HepG2 (cell line): ENCODE measurements at regions not wholly inside any gene's neighbourhood (a gene's known extent, or its start where the extent isn't known, plus 50 kb on each side); places are given as distances from the start of the nearest gene placed in this dataset.

Experiments
- ATAC-seq: fragments of 200-7000 bp; cut with Tn5 transposase; 3 replicates; pipeline ENCODE4 v1.9.1; 2020; ENCODE audit warnings: mild to moderate bottlenecking, moderate library complexity
- BruUV-seq: library from RNA; stranded (reverse); fragments of 400-500 nt; replicated peaks from 2 replicates; lab custom pipeline; 2021; lab: Mats Ljungman, UMichigan
- CTCF ChIA-PET: fragments of 300-600 bp; formaldehyde crosslinking; extraction: SDS; loops from one replicate; lab custom pipeline; 2021; ENCODE audit warnings: low total read pairs, inconsistent platforms, low intra/inter-chr PET ratio; lab: Yijun Ruan, JAX
- POLR2A ChIA-PET: fragments of 350-600 bp; sonication (Branson Sonifier 250); formaldehyde crosslinking; loops from one replicate; lab custom pipeline; 2020; ENCODE audit warnings: antibody characterized with exemption, inconsistent platforms; lab: Yijun Ruan, JAX
- DNase-seq: peaks from one replicate; pipeline ENCODE4 v3.0.0-alpha.2; 2015; ENCODE audit warnings: low spot score
- FAIRE-seq: peaks from 3 replicates; lab custom pipeline; 2011; peaks lifted over from hg19 to GRCh38; lab: Jason Lieb, UNC
- H2AFZ ChIP-seq: one replicate; pipeline ENCODE4 v1.6.1; 2011; ENCODE audit warnings: low read length, inconsistent platforms
- H3K27ac ChIP-seq: fragments of 300-600 bp; 3 replicates; pipeline ENCODE4 v1.8.0; 2011; ENCODE audit warnings: mixed run types, mild to moderate bottlenecking, mixed read lengths, low read length, inconsistent platforms; ENCODE audit not compliant: insufficient read depth; ENCODE audit errors: extremely low read length
- H3K27me3 ChIP-seq, 2 experiments: fragments of 200-600 bp in 1 of 2; 2 replicates in 1 of 2; 3 replicates in 1 of 2; pipeline versions ENCODE4 v1.6.0 to v1.8.0; 2011; ENCODE audit warnings: low read length in 2 of 2, mild to moderate bottlenecking in 2 of 2, moderate library complexity in 2 of 2, inconsistent platforms in 1 of 2; ENCODE audit not compliant: insufficient read depth in 2 of 2, control insufficient read depth in 1 of 2
- H3K36me3 ChIP-seq, 2 experiments: fragments of 200-600 bp in 1 of 2; replicated peaks in 1 of 2; 2 replicates in 1 of 2; 3 replicates in 1 of 2; pipeline versions ENCODE4 v1.5.1 to v1.8.0; 2011; ENCODE audit warnings: low read length in 2 of 2, inconsistent platforms in 1 of 2; ENCODE audit not compliant: insufficient read depth in 2 of 2, control insufficient read depth in 1 of 2
- H3K4me1 ChIP-seq: 2 replicates; pipeline ENCODE4 v1.5.1; 2012; ENCODE audit warnings: low read length, inconsistent platforms; ENCODE audit not compliant: insufficient read depth
- H3K4me2 ChIP-seq: 2 replicates; pipeline ENCODE4 v1.6.0; 2011; ENCODE audit warnings: low read depth, low read length, inconsistent platforms
- H3K4me3 ChIP-seq, 3 experiments: fragments of 200-600 bp in 1 of 3; sonication (generic), shearing (Covaris generic) in 1 of 3; replicated peaks in 1 of 3; 2 replicates each; pipeline ENCODE4 v1.5.1; 2011 to 2016; ENCODE audit warnings: low read length in 3 of 3, inconsistent platforms in 2 of 3, low read depth in 2 of 3, mild to moderate bottlenecking in 2 of 3, control low read depth in 1 of 3, mixed read lengths in 1 of 3; ENCODE audit not compliant: insufficient read depth in 1 of 3
- H3K79me2 ChIP-seq: one replicate; pipeline ENCODE4 v1.6.1; 2011; ENCODE audit warnings: low read length, inconsistent platforms; ENCODE audit not compliant: insufficient read depth
- H3K9ac ChIP-seq: 2 replicates; pipeline ENCODE4 v1.6.0; 2011; ENCODE audit warnings: mild to moderate bottlenecking, low read depth, low read length, inconsistent platforms; ENCODE audit not compliant: insufficient read depth
- H3K9me3 ChIP-seq: 2 replicates; pipeline ENCODE4 v1.5.1; 2012; ENCODE audit warnings: mild to moderate bottlenecking, low read length
- H4K20me1 ChIP-seq: 2 replicates; pipeline ENCODE4 v1.6.0; 2011; ENCODE audit warnings: inconsistent platforms, mild to moderate bottlenecking, low read length, moderate library complexity; ENCODE audit not compliant: insufficient read depth
- CEBPG ChIP-seq: IDR thresholded peaks from 2 replicates; pipeline ENCODE4 v1.6.1; 2016
- CERS6 ChIP-seq: sonication (generic); formaldehyde crosslinking; IDR thresholded peaks from 2 replicates; pipeline ENCODE4 v1.5.0; 2020; ENCODE audit warnings: missing genetic modification reagents
- CREB3 ChIP-seq: sonication (generic); formaldehyde crosslinking; IDR thresholded peaks from 2 replicates; pipeline ENCODE4 v1.5.0; 2020; ENCODE audit warnings: missing genetic modification reagents
- EED ChIP-seq: sonication (generic); formaldehyde crosslinking; IDR thresholded peaks from 2 replicates; pipeline ENCODE4 v1.5.0; 2020; ENCODE audit warnings: mild to moderate bottlenecking, missing genetic modification reagents
- HDAC6 ChIP-seq: fragments of 200-600 bp; sonication (generic); IDR thresholded peaks from 2 replicates; pipeline ENCODE4 v1.7.0; 2017; ENCODE audit warnings: mild to moderate bottlenecking, antibody characterized with exemption, low read length, low read depth
- NFKB2 ChIP-seq: sonication (generic); formaldehyde crosslinking; IDR thresholded peaks from 2 replicates; pipeline ENCODE4 v1.4.0; 2020; ENCODE audit warnings: missing genetic modification reagents, borderline replicate concordance
- SMAD1 ChIP-seq: sonication (generic); formaldehyde crosslinking; IDR thresholded peaks from 2 replicates; pipeline ENCODE4 v1.4.0; 2020; ENCODE audit warnings: missing genetic modification reagents, low read depth, mild to moderate bottlenecking, borderline replicate concordance
- ZFP90 ChIP-seq: sonication (generic); formaldehyde crosslinking; IDR thresholded peaks from 2 replicates; pipeline ENCODE4 v1.8.0; 2022; ENCODE audit warnings: missing genetic modification reagents, mild to moderate bottlenecking, inconsistent platforms, borderline replicate concordance
- ZNF230 ChIP-seq: sonication (generic); formaldehyde crosslinking; IDR thresholded peaks from 2 replicates; pipeline ENCODE4 v1.4.0; 2020; ENCODE audit warnings: mild to moderate bottlenecking, missing genetic modification reagents
- ZNF343 ChIP-seq: sonication (generic); formaldehyde crosslinking; IDR thresholded peaks from 2 replicates; pipeline ENCODE4 v1.4.0; 2020; ENCODE audit warnings: mild to moderate bottlenecking, missing genetic modification reagents
- WGBS: methylation state at CpG from one replicate; pipeline ENCODE4 v1.1.6; 2017; ENCODE audit warnings: low lambda C conversion rate; 5-methylcytosine and 5-hydroxymethylcytosine counted together
- in situ Hi-C: cut with HindIII; loops from 2 replicates; pipeline ENCODE4 v1.10.0; 2017; ENCODE audit warnings: low pct_unique_long_range_greater_than_20kb; ENCODE audit not compliant: extremely low pct_ligation_motif_present
- intact Hi-C: fragments of 100-400 bp; cut with micrococcal nuclease; formaldehyde crosslinking; loops from one replicate; pipeline ENCODE4 v1.10.0; 2022; ENCODE audit not compliant: unreplicated experiment
- TF ChIP-seq, protein P1 (sequence below): sonication (generic); formaldehyde crosslinking; IDR thresholded peaks from 2 replicates; pipeline ENCODE4 v1.4.0; 2020; ENCODE audit warnings: missing genetic modification reagents

GRCh38 chr3:94394885-94395284, 332.0 kb downstream of the NSUN3 start:
- ATAC-seq (no peak), DNase-seq (no peak)
- Histone ChIP-seq H4K20me1 (no peaks in the 10 kb centered on the region), H3K36me3 (no peaks in the 10 kb centered on the region), H3K4me3 (no peak overlapping the region), H3K27me3 (no peaks in the 10 kb centered on the region), H3K9me3 (no peaks in the 10 kb centered on the region), H3K79me2 (no peaks in the 10 kb centered on the region), H3K27ac (no peak overlapping the region), H3K4me2 (no peak overlapping the region), H2AFZ (no peak overlapping the region)
- WGBS = 14% methylated on average over 5 of the region's 5 CpGs
- ChIA-PET POLR2A (no interaction called here), CTCF (no interaction called here)
- intact Hi-C loops = no loop called here
- in situ Hi-C loops = no loop called here
- no TSS peak for BruUV-seq
- no peak for TF ChIP-seq HDAC6
- TF ChIP-seq ZFP90 (CRISPR knock-in tag) = no peak
- TF ChIP-seq ZNF343 (CRISPR knock-in tag) = no peak
- TF ChIP-seq ZNF230 (CRISPR knock-in tag) = no peak
- TF ChIP-seq, protein P1, sequence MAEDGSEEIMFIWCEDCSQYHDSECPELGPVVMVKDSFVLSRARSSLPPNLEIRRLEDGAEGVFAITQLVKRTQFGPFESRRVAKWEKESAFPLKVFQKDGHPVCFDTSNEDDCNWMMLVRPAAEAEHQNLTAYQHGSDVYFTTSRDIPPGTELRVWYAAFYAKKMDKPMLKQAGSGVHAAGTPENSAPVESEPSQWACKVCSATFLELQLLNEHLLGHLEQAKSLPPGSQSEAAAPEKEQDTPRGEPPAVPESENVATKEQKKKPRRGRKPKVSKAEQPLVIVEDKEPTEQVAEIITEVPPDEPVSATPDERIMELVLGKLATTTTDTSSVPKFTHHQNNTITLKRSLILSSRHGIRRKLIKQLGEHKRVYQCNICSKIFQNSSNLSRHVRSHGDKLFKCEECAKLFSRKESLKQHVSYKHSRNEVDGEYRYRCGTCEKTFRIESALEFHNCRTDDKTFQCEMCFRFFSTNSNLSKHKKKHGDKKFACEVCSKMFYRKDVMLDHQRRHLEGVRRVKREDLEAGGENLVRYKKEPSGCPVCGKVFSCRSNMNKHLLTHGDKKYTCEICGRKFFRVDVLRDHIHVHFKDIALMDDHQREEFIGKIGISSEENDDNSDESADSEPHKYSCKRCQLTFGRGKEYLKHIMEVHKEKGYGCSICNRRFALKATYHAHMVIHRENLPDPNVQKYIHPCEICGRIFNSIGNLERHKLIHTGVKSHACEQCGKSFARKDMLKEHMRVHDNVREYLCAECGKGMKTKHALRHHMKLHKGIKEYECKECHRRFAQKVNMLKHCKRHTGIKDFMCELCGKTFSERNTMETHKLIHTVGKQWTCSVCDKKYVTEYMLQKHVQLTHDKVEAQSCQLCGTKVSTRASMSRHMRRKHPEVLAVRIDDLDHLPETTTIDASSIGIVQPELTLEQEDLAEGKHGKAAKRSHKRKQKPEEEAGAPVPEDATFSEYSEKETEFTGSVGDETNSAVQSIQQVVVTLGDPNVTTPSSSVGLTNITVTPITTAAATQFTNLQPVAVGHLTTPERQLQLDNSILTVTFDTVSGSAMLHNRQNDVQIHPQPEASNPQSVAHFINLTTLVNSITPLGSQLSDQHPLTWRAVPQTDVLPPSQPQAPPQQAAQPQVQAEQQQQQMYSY (CRISPR knock-in tag) = no peak
- no peak for TF ChIP-seq CERS6 (CRISPR knock-in tag)
- TF ChIP-seq EED (CRISPR knock-in tag) = no peak
- TF ChIP-seq SMAD1 (CRISPR knock-in tag) = no peak
- TF ChIP-seq CREB3 (CRISPR knock-in tag) = no peak
- TF ChIP-seq CEBPG (CRISPR knock-in tag) = no peak
- TF ChIP-seq NFKB2 (CRISPR knock-in tag) = no peak
- TF ChIP-seq, all 625 proteins: peak for 0
- no peak overlapping the region for H3K9ac ChIP-seq
- no peak for FAIRE-seq
- H3K4me1 ChIP-seq = no peaks in the 10 kb centered on the region
